ENCODE measurements at regions not wholly inside any gene's neighbourhood (a gene's known extent, or its start where the extent isn't known, plus 50 kb on each side); places are given as distances from the start of the nearest gene placed in this dataset.

DNA sequence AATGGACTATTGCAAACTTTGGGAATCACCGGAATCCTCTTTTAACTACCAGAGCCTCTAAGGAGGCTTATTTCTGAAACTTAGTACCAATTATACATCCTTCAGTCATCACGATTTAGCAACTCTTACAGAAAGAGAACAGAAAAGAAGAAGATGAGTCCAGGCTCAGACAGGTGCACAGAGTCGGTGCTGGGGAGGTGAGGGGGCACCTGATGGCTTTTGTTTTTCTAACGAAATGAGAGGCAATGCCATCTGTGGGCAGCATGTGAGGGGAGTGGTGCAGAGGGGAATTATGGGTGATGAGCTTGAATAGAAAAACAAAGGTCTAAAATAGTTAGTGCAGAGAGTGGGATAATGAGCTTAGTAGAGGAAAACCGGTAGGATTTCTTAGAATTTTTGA is 522.6 kb downstream of the CMPK2 start:
- TF ChIP-seq, protein P1, sequence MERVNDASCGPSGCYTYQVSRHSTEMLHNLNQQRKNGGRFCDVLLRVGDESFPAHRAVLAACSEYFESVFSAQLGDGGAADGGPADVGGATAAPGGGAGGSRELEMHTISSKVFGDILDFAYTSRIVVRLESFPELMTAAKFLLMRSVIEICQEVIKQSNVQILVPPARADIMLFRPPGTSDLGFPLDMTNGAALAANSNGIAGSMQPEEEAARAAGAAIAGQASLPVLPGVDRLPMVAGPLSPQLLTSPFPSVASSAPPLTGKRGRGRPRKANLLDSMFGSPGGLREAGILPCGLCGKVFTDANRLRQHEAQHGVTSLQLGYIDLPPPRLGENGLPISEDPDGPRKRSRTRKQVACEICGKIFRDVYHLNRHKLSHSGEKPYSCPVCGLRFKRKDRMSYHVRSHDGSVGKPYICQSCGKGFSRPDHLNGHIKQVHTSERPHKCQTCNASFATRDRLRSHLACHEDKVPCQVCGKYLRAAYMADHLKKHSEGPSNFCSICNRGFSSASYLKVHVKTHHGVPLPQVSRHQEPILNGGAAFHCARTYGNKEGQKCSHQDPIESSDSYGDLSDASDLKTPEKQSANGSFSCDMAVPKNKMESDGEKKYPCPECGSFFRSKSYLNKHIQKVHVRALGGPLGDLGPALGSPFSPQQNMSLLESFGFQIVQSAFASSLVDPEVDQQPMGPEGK (CRISPR knock-in tag; IDR thresholded peaks at IDR 0.05; ENCODE audit: borderline replicate concordance), result no peak
- no peak for TF ChIP-seq ZNF70 (CRISPR knock-in tag; IDR thresholded peaks at IDR 0.05)
- no peak for TF ChIP-seq ZFP3 (CRISPR knock-in tag; IDR thresholded peaks at IDR 0.05)
- no peak for TF ChIP-seq GLIS3 (CRISPR knock-in tag; IDR thresholded peaks at IDR 0.05)
- TF ChIP-seq OSR1 (CRISPR knock-in tag; IDR thresholded peaks at IDR 0.05), result no peak
- TF ChIP-seq SNAI2 (CRISPR knock-in tag; IDR thresholded peaks at IDR 0.05), result no peak
- no peak for TF ChIP-seq PPARA (CRISPR knock-in tag; IDR thresholded peaks at IDR 0.05; ENCODE audit: borderline replicate concordance)
- no peak for TF ChIP-seq ZFP30 (CRISPR knock-in tag; IDR thresholded peaks at IDR 0.05)
- no peak for TF ChIP-seq RARB (CRISPR knock-in tag; IDR thresholded peaks at IDR 0.05)
- TF ChIP-seq, protein P2, sequence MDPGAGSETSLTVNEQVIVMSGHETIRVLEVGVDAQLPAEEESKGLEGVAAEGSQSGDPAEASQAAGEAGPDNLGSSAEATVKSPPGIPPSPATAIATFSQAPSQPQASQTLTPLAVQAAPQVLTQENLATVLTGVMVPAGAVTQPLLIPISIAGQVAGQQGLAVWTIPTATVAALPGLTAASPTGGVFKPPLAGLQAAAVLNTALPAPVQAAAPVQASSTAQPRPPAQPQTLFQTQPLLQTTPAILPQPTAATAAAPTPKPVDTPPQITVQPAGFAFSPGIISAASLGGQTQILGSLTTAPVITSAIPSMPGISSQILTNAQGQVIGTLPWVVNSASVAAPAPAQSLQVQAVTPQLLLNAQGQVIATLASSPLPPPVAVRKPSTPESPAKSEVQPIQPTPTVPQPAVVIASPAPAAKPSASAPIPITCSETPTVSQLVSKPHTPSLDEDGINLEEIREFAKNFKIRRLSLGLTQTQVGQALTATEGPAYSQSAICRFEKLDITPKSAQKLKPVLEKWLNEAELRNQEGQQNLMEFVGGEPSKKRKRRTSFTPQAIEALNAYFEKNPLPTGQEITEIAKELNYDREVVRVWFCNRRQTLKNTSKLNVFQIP (CRISPR knock-in tag; IDR thresholded peaks at IDR 0.05; ENCODE audit: borderline replicate concordance, low read depth), result no peak
- TF ChIP-seq ZC3H10 (CRISPR knock-in tag; IDR thresholded peaks at IDR 0.05), result no peak
- no peak for TF ChIP-seq ESRRG (CRISPR knock-in tag; IDR thresholded peaks at IDR 0.05)
- no peak for TF ChIP-seq ZNF565 (CRISPR knock-in tag; conservative IDR thresholded peaks at IDR 0.05; ENCODE audit: low read depth)
- TF ChIP-seq ARNTL (CRISPR knock-in tag; IDR thresholded peaks at IDR 0.05; ENCODE audit: borderline replicate concordance, low read depth), result no peak

Data from SK-N-SH treated with all-trans-retinoic acid at 6 μM for 48 hours (cell line).